ENCODE measurements at regions not wholly inside any gene's neighbourhood (a gene's known extent, or its start where the extent isn't known, plus 50 kb on each side); places are given as distances from the start of the nearest gene placed in this dataset.
"Not testable (repeated sequence)": the region's sequence is repeated elsewhere in the genome, so short reads cannot be mapped to it uniquely, and the experiment has no call there.

DNA sequence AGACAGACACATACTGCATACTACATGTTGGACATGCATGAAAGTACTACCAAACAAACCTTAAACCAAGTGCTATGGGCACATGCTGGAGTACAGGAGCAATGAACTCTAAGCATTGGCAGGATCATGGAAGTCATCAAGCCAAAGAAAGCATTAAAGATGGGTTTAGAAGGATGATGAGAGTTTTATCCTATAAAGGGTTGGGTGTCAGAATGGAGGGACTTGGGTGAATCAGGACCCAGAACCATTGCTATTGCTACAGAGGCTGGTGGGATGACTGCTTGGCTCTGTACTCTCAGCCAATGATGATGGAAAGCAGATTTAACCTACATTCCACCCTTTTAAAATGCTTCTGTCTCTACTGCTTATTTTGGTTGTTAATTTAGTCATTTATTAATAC, 233.9 kb upstream of the EDA2R start:
- Histone ChIP-seq H3K27me3 (no peaks in the 10 kb centered on the region), H3K9me3 (peaks cover 0 to 4% of the 10 kb centered on the region in 2 donors), H3K27ac (no peak overlapping the region), H3K4me1 (no peaks in the 10 kb centered on the region), H3K36me3 (no peaks in the 10 kb centered on the region), H3K4me3 (no peak overlapping the region)
- no peak for TF ChIP-seq CTCF (IDR thresholded peaks at IDR 0.05)
- DNase-seq (ENCODE audit: low spot score): no peak

GRCh38 chrX:66863721-66864120, 224.8 kb upstream of the EDA2R start:
- TF ChIP-seq CTCF (IDR thresholded peaks at IDR 0.05): no peak
- no peak for DNase-seq (ENCODE audit: low spot score)
- Histone ChIP-seq H3K9me3 (peaks cover 0 to 8% of the 10 kb centered on the region in 2 donors), H3K27ac (no peak overlapping the region), H3K36me3 (no peaks in the 10 kb centered on the region), H3K4me1 (no peaks in the 10 kb centered on the region), H3K27me3 (no peaks in the 10 kb centered on the region), H3K4me3 (no peak overlapping the region)

GRCh38 chrX:66833426-66833825, 194.5 kb upstream of the EDA2R start:
- no peaks in the 10 kb centered on the region for H3K36me3 ChIP-seq
- DNase-seq (ENCODE audit: low spot score): no peak
- no peak overlapping the region for H3K27ac ChIP-seq
- H3K9me3 ChIP-seq: peaks cover 0 to 21% of the 10 kb centered on the region in 2 donors
- H3K27me3 ChIP-seq: no peaks in the 10 kb centered on the region
- H3K4me3 ChIP-seq: no peak overlapping the region
- no peaks in the 10 kb centered on the region for H3K4me1 ChIP-seq
- no peak for TF ChIP-seq CTCF (IDR thresholded peaks at IDR 0.05)

DNA sequence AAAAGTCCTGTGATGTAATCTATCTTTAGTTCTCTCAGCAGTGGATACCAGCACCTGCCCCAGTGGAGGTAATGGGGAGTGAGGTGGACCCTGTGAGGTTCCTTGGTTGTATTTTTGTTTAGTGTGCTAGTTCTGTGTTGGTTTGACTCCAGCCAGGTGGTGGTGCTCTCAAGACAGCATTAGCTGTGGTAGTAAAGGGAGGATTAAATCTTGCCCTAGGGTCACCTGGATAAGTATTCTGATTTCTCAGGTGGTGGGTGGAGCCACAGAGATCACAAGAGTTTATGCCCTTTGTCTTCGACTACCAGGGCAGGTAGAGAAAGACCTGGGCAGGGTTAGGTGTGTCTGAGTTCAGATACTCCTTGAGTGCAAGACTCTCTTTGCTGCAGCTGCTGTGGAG, 176.3 kb upstream of the EDA2R start:
- Histone ChIP-seq H3K9me3 (peaks cover 0 to 28% of the 10 kb centered on the region in 2 donors), H3K27me3 (no peaks in the 10 kb centered on the region), H3K4me1 (no peaks in the 10 kb centered on the region), H3K4me3 (no peak overlapping the region), H3K36me3 (no peaks in the 10 kb centered on the region), H3K27ac (no peak overlapping the region)
- TF ChIP-seq CTCF (IDR thresholded peaks at IDR 0.05): no peak
- DNase-seq (ENCODE audit: low spot score): no peak

GRCh38 chrX:66794514-66794913, 155.6 kb upstream of the EDA2R start:
- H3K27me3 ChIP-seq; H3K36me3 ChIP-seq; H3K4me1 ChIP-seq; H3K4me3 ChIP-seq; DNase-seq (ENCODE audit: low spot score); H3K27ac ChIP-seq: not testable (repeated sequence)
- peaks cover 0 to 15% of the 10 kb centered on the region in 2 donors for H3K9me3 ChIP-seq

DNA sequence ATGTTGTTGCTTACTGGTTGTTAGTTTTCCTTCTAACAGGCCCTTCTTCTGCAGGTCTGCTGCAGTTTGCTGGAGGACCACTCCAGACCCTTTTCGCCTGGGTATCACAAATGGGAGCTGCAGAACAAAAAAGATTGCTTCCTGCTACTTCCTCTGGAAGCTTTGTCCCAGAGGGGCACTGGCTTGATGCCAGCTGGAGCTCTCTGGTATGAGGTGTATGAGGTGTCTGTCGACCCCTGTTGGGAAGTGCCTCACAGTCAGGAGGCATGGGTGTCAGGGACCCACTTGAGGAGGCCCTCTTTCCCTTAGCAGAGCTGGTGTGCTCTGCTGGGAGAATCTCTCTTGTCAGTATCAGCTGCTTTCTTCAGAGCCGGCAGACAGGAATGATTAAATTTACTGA, 127.4 kb upstream of the EDA2R start:
- no peak overlapping the region for H3K4me3 ChIP-seq
- no peaks in the 10 kb centered on the region for H3K36me3 ChIP-seq
- H3K4me1 ChIP-seq: no peaks in the 10 kb centered on the region
- no peak for TF ChIP-seq CTCF (IDR thresholded peaks at IDR 0.05)
- H3K27ac ChIP-seq: no peak overlapping the region
- peaks cover 0 to 7% of the 10 kb centered on the region in 2 donors for H3K9me3 ChIP-seq
- no peaks in the 10 kb centered on the region for H3K27me3 ChIP-seq
- DNase-seq (ENCODE audit: low spot score): no peak

All from right atrium auricular region (tissue), 2 donors.